PC-9 (cell line): ENCODE measurements at regions not wholly inside any gene's neighbourhood (a gene's known extent, or its start where the extent isn't known, plus 50 kb on each side); places are given as distances from the start of the nearest gene placed in this dataset.

ENCODE experiments used
- BruUV-seq: library from RNA; stranded (reverse); fragments of 400-500 nt; replicated peaks from 2 replicates; lab custom pipeline; 2021; lab: Mats Ljungman, UMichigan
- CTCF ChIA-PET: fragments of 300-600 bp; sonication (Branson Sonifier 250); formaldehyde crosslinking; loops from one replicate; lab custom pipeline; 2022; ENCODE audit warnings: antibody characterized with exemption; lab: Charles Lee
- POLR2A ChIA-PET: fragments of 300-600 bp; sonication (Branson Sonifier 250); formaldehyde crosslinking; loops from one replicate; lab custom pipeline; 2022; ENCODE audit warnings: antibody characterized with exemption; ENCODE audit not compliant: unreplicated experiment; lab: Charles Lee
- DNase-seq, 2 experiments: peaks; one replicate each; pipeline versions ENCODE4 v3.0.0 to v3.0.0-alpha.2; 2015 to 2022; ENCODE audit warnings: mixed read lengths in 1 of 2
- H2AFZ ChIP-seq: fragments of 200-600 bp; sonication (generic); 2 replicates; pipeline ENCODE4 v1.8.1; 2017; ENCODE audit warnings: antibody characterized with exemption
- H3F3A ChIP-seq: fragments of 200-600 bp; sonication (generic); 2 replicates; pipeline ENCODE4 v1.8.1; 2017; ENCODE audit warnings: antibody characterized with exemption, mild to moderate bottlenecking, low read depth; ENCODE audit not compliant: insufficient read depth
- H3K27ac ChIP-seq: fragments of 200-600 bp; sonication (generic); 2 replicates; pipeline ENCODE4 v1.6.1; 2016; ENCODE audit warnings: mixed run types
- H3K27me3 ChIP-seq: fragments of 200-600 bp; sonication (generic); 2 replicates; pipeline ENCODE4 v1.6.1; 2016; ENCODE audit warnings: low read depth, mixed run types; ENCODE audit not compliant: insufficient read depth
- H3K36me3 ChIP-seq: fragments of 200-600 bp; sonication (generic); 2 replicates; pipeline ENCODE4 v1.6.1; 2016; ENCODE audit warnings: low read depth, mixed run types
- H3K4me1 ChIP-seq: fragments of 200-600 bp; sonication (generic); replicated peaks from 2 replicates; pipeline ENCODE4 v1.6.1; 2016; ENCODE audit warnings: mixed run types; ENCODE audit not compliant: insufficient read depth
- H3K4me2 ChIP-seq: fragments of 200-600 bp; sonication (generic); 2 replicates; pipeline ENCODE4 v1.6.1; 2017; ENCODE audit warnings: mixed run types
- H3K4me3 ChIP-seq: fragments of 200-600 bp; sonication (generic); 2 replicates; pipeline ENCODE4 v1.6.1; 2016; ENCODE audit warnings: mixed run types
- H3K79me2 ChIP-seq: fragments of 200-600 bp; sonication (generic); 2 replicates; pipeline ENCODE4 v1.6.1; 2017; ENCODE audit warnings: low read depth, mixed run types
- H3K9me2 ChIP-seq: fragments of 200-600 bp; sonication (generic); 2 replicates; pipeline ENCODE4 v1.8.1; 2017; ENCODE audit warnings: mild to moderate bottlenecking; ENCODE audit not compliant: insufficient read depth
- H3K9me3 ChIP-seq: fragments of 200-600 bp; sonication (generic); 2 replicates; pipeline ENCODE4 v1.8.1; 2016; ENCODE audit warnings: low read depth; ENCODE audit not compliant: insufficient read depth
- H4K20me1 ChIP-seq: fragments of 200-600 bp; sonication (generic); 2 replicates; pipeline ENCODE4 v1.8.1; 2017; ENCODE audit not compliant: insufficient read depth
- CTCF ChIP-seq: fragments of 200-600 bp; sonication (generic); conservative IDR thresholded peaks from 2 replicates; pipeline ENCODE4 v1.6.1; 2017; ENCODE audit warnings: mixed run types, antibody characterized with exemption, mild to moderate bottlenecking, moderate library complexity
- EZH2 ChIP-seq: fragments of 200-600 bp; sonication (generic); IDR thresholded peaks from 2 replicates; pipeline ENCODE4 v1.8.0; 2017; ENCODE audit warnings: antibody characterized with exemption, low read depth
- intact Hi-C: fragments of 100-400 bp; cut with micrococcal nuclease; formaldehyde crosslinking; loops from one replicate; pipeline ENCODE4 v1.10.0; 2022; ENCODE audit not compliant: unreplicated experiment

GRCh38 chr4:189396435-189396834, 544.2 kb upstream of the FRG1 start:
- Histone ChIP-seq H3K9me2 (no peaks in the 10 kb centered on the region), H4K20me1 (no peaks in the 10 kb centered on the region), H3K27ac (no peak overlapping the region), H3K9me3 (no peaks in the 10 kb centered on the region), H3K36me3 (no peaks in the 10 kb centered on the region), H3K27me3 (no peaks in the 10 kb centered on the region), H2AFZ (no peak overlapping the region), H3K4me3 (no peak overlapping the region), H3K4me1 (no peaks in the 10 kb centered on the region), H3K4me2 (no peak overlapping the region), H3F3A (no peaks in the 10 kb centered on the region), H3K79me2 (no peaks in the 10 kb centered on the region)
- no TSS peak for BruUV-seq
- POLR2A ChIA-PET, result no interaction called here
- DNase-seq, result no peak
- CTCF ChIA-PET, result no interaction called here
- no peak for TF ChIP-seq EZH2
- no peak for TF ChIP-seq CTCF
- intact Hi-C loops, result no loop called here

- no peaks in the 10 kb centered on the region for H4K20me1 ChIP-seq
- DNase-seq, result no peak
- no peaks in the 10 kb centered on the region for H3K27me3 ChIP-seq
- H2AFZ ChIP-seq, result no peak overlapping the region
- H3K9me3 ChIP-seq, result no peaks in the 10 kb centered on the region
- H3K79me2 ChIP-seq, result no peaks in the 10 kb centered on the region
- no peak overlapping the region for H3K4me2 ChIP-seq
- TF ChIP-seq CTCF (no peak), EZH2 (no peak)
- no peak overlapping the region for H3K27ac ChIP-seq
- BruUV-seq, result no TSS peak
- H3K4me3 ChIP-seq, result no peak overlapping the region
- ChIA-PET CTCF (no interaction called here), POLR2A (no interaction called here)
- H3K4me1 ChIP-seq, result no peaks in the 10 kb centered on the region
- H3K9me2 ChIP-seq, result no peaks in the 10 kb centered on the region
- intact Hi-C loops, result no loop called here
- H3F3A ChIP-seq, result no peaks in the 10 kb centered on the region
- no peaks in the 10 kb centered on the region for H3K36me3 ChIP-seq
These were observed 536.4 kb upstream of the FRG1 start for GRCh38 chr4:189404271-189404670.

GRCh38 chr4:189409158-189409557, 531.5 kb upstream of the FRG1 start:
- no peak for TF ChIP-seq CTCF
- TF ChIP-seq EZH2, result no peak
- POLR2A ChIA-PET, result no interaction called here
- no peaks in the 10 kb centered on the region for H3K9me3 ChIP-seq
- no peaks in the 10 kb centered on the region for H3K27me3 ChIP-seq
- no peaks in the 10 kb centered on the region for H3K4me1 ChIP-seq
- no TSS peak for BruUV-seq
- intact Hi-C loops, result no loop called here
- H3K4me3 ChIP-seq, result no peak overlapping the region
- no peaks in the 10 kb centered on the region for H3F3A ChIP-seq
- no peak overlapping the region for H2AFZ ChIP-seq
- CTCF ChIA-PET, result no interaction called here
- DNase-seq, result no peak
- no peak overlapping the region for H3K4me2 ChIP-seq
- no peaks in the 10 kb centered on the region for H3K9me2 ChIP-seq
- H4K20me1 ChIP-seq, result no peaks in the 10 kb centered on the region
- H3K36me3 ChIP-seq, result no peaks in the 10 kb centered on the region
- no peak overlapping the region for H3K27ac ChIP-seq
- no peaks in the 10 kb centered on the region for H3K79me2 ChIP-seq
